ENCODE measurements at regions not wholly inside any gene's neighbourhood (a gene's known extent, or its start where the extent isn't known, plus 50 kb on each side); places are given as distances from the start of the nearest gene placed in this dataset.
"Not testable (repeated sequence)": the region's sequence is repeated elsewhere in the genome, so short reads cannot be mapped to it uniquely, and the experiment has no call there.

- H4K8ac ChIP-seq (ENCODE audit: low read depth, low read length); H3K56ac ChIP-seq (ENCODE audit: low read length): not testable (repeated sequence)
- WGBS (ENCODE audit: extremely low coverage, insufficient coverage, low lambda C conversion rate) = no CpG with 5 or more reads among the region's 5 CpGs
Observed at GRCh38 chr2:35436893-35437292, 918.7 kb upstream of the CRIM1 start.

GRCh38 chr2:35428548-35428947 lies 927.0 kb upstream of the CRIM1 start:
- no peak overlapping the region for H3K4me3 ChIP-seq (ENCODE audit: low read length)

More at GRCh38 chr2:35436893-35437292, 918.7 kb upstream of the CRIM1 start:
- H3K9ac ChIP-seq (ENCODE audit: low read length); H4K5ac ChIP-seq (ENCODE audit: low read length); H3K27ac ChIP-seq (ENCODE audit: low read depth, low read length); H3K4me2 ChIP-seq (ENCODE audit: low read length); H3K36me3 ChIP-seq (ENCODE audit: control insufficient read depth, insufficient read depth, low read length); H3K18ac ChIP-seq (ENCODE audit: low read length); H3K79me2 ChIP-seq (ENCODE audit: control insufficient read depth, insufficient read depth, low read length); H2BK120ac ChIP-seq (ENCODE audit: low read depth, low read length); H3K79me1 ChIP-seq (ENCODE audit: low read length); H3K4me1 ChIP-seq (ENCODE audit: control insufficient read depth, low read depth, low read length); H3K4me3 ChIP-seq (ENCODE audit: low read length); H3K23ac ChIP-seq (ENCODE audit: low read length); H3K27me3 ChIP-seq (ENCODE audit: insufficient read depth, low read length, poor library complexity); H3K4ac ChIP-seq (ENCODE audit: low read depth, low read length); H2BK15ac ChIP-seq (replicated peaks; ENCODE audit: low read depth); H2BK5ac ChIP-seq (ENCODE audit: low read length); H2AK5ac ChIP-seq (ENCODE audit: low read length): not testable (repeated sequence)
- DNase-seq = peak; percentile 72

GRCh38 chr2:35421485-35421884 lies 934.1 kb upstream of the CRIM1 start:
- Histone ChIP-seq H3K18ac (ENCODE audit: low read length) (no peak overlapping the region), H3K79me2 (ENCODE audit: control insufficient read depth, insufficient read depth, low read length) (no peaks in the 10 kb centered on the region), H4K5ac (ENCODE audit: low read length) (no peak overlapping the region), H2BK5ac (ENCODE audit: low read length) (no peak overlapping the region), H2BK120ac (ENCODE audit: low read depth, low read length) (no peak overlapping the region), H3K23ac (ENCODE audit: low read length) (no peak overlapping the region), H2AK5ac (ENCODE audit: low read length) (no peak overlapping the region), H3K56ac (ENCODE audit: low read length) (no peak overlapping the region), H3K27me3 (ENCODE audit: insufficient read depth, low read length, poor library complexity) (no peaks in the 10 kb centered on the region), H3K27ac (ENCODE audit: low read depth, low read length) (no peak overlapping the region), H4K8ac (ENCODE audit: low read depth, low read length) (no peak overlapping the region), H3K79me1 (ENCODE audit: low read length) (no peaks in the 10 kb centered on the region), H3K4ac (ENCODE audit: low read depth, low read length) (no peak overlapping the region), H3K4me3 (ENCODE audit: low read length) (no peak overlapping the region), H3K4me2 (ENCODE audit: low read length) (no peak overlapping the region), H3K4me1 (ENCODE audit: control insufficient read depth, low read depth, low read length) (no peaks in the 10 kb centered on the region), H3K36me3 (ENCODE audit: control insufficient read depth, insufficient read depth, low read length) (no peaks in the 10 kb centered on the region), H2BK15ac (replicated peaks; ENCODE audit: low read depth) (no peak overlapping the region), H3K9ac (ENCODE audit: low read length) (no peak overlapping the region)
- WGBS (ENCODE audit: extremely low coverage, insufficient coverage, low lambda C conversion rate) = no CpG with 5 or more reads among the region's 1 CpG
- DNase-seq = no peak

More at GRCh38 chr2:35428548-35428947, 927.0 kb upstream of the CRIM1 start:
- H3K79me2 ChIP-seq (ENCODE audit: control insufficient read depth, insufficient read depth, low read length) = no peaks in the 10 kb centered on the region
- H2BK5ac ChIP-seq (ENCODE audit: low read length) = no peak overlapping the region
- no peak overlapping the region for H4K8ac ChIP-seq (ENCODE audit: low read depth, low read length)
- no CpG with 5 or more reads among the region's 1 CpG for whole genome bisulfite sequencing (ENCODE audit: extremely low coverage, insufficient coverage, low lambda C conversion rate)
- no peak overlapping the region for H3K4ac ChIP-seq (ENCODE audit: low read depth, low read length)
- H3K9ac ChIP-seq (ENCODE audit: low read length) = no peak overlapping the region
- no peaks in the 10 kb centered on the region for H3K27me3 ChIP-seq (ENCODE audit: insufficient read depth, low read length, poor library complexity)
- H2AK5ac ChIP-seq (ENCODE audit: low read length) = no peak overlapping the region
- no peaks in the 10 kb centered on the region for H3K4me1 ChIP-seq (ENCODE audit: control insufficient read depth, low read depth, low read length)
- H3K36me3 ChIP-seq (ENCODE audit: control insufficient read depth, insufficient read depth, low read length) = no peaks in the 10 kb centered on the region
- no peaks in the 10 kb centered on the region for H3K79me1 ChIP-seq (ENCODE audit: low read length)
- peak; percentile 81 for DNase-seq
- H3K18ac ChIP-seq (ENCODE audit: low read length) = no peak overlapping the region
- H3K4me2 ChIP-seq (ENCODE audit: low read length) = no peak overlapping the region
- H3K23ac ChIP-seq (ENCODE audit: low read length) = no peak overlapping the region
- H4K5ac ChIP-seq (ENCODE audit: low read length) = no peak overlapping the region
- no peak overlapping the region for H2BK15ac ChIP-seq (replicated peaks; ENCODE audit: low read depth)
- no peak overlapping the region for H3K27ac ChIP-seq (ENCODE audit: low read depth, low read length)
- H2BK120ac ChIP-seq (ENCODE audit: low read depth, low read length) = no peak overlapping the region
- no peak overlapping the region for H3K56ac ChIP-seq (ENCODE audit: low read length)

- no peaks in the 10 kb centered on the region for H3K79me1 ChIP-seq (ENCODE audit: low read length)
- no peak overlapping the region for H3K4me2 ChIP-seq (ENCODE audit: low read length)
- no peak overlapping the region for H3K4ac ChIP-seq (ENCODE audit: low read depth, low read length)
- no peak overlapping the region for H4K8ac ChIP-seq (ENCODE audit: low read depth, low read length)
- H3K27ac ChIP-seq (ENCODE audit: low read depth, low read length) = no peak overlapping the region
- H3K56ac ChIP-seq (ENCODE audit: low read length) = no peak overlapping the region
- H3K18ac ChIP-seq (ENCODE audit: low read length) = no peak overlapping the region
- no peaks in the 10 kb centered on the region for H3K79me2 ChIP-seq (ENCODE audit: control insufficient read depth, insufficient read depth, low read length)
- no peak for DNase-seq
- H4K5ac ChIP-seq (ENCODE audit: low read length) = no peak overlapping the region
- no CpG with 5 or more reads among the region's 1 CpG for WGBS (ENCODE audit: extremely low coverage, insufficient coverage, low lambda C conversion rate)
- no peak overlapping the region for H2BK15ac ChIP-seq (replicated peaks; ENCODE audit: low read depth)
- no peak overlapping the region for H2AK5ac ChIP-seq (ENCODE audit: low read length)
- H3K27me3 ChIP-seq (ENCODE audit: insufficient read depth, low read length, poor library complexity) = no peaks in the 10 kb centered on the region
- H3K23ac ChIP-seq (ENCODE audit: low read length) = no peak overlapping the region
- no peaks in the 10 kb centered on the region for H3K4me1 ChIP-seq (ENCODE audit: control insufficient read depth, low read depth, low read length)
- no peak overlapping the region for H3K4me3 ChIP-seq (ENCODE audit: low read length)
- no peak overlapping the region for H2BK120ac ChIP-seq (ENCODE audit: low read depth, low read length)
- H2BK5ac ChIP-seq (ENCODE audit: low read length) = no peak overlapping the region
- no peaks in the 10 kb centered on the region for H3K36me3 ChIP-seq (ENCODE audit: control insufficient read depth, insufficient read depth, low read length)
- H3K9ac ChIP-seq (ENCODE audit: low read length) = no peak overlapping the region
Observed at GRCh38 chr2:35417293-35417692, 938.3 kb upstream of the CRIM1 start.

GRCh38 chr2:35416391-35417140 lies 939.0 kb upstream of the CRIM1 start:
- H3K27ac ChIP-seq (ENCODE audit: low read depth, low read length) = no peak overlapping the region
- no peak overlapping the region for H4K8ac ChIP-seq (ENCODE audit: low read depth, low read length)
- no peak overlapping the region for H3K4me2 ChIP-seq (ENCODE audit: low read length)
- H3K23ac ChIP-seq (ENCODE audit: low read length) = no peak overlapping the region
- no peak overlapping the region for H4K5ac ChIP-seq (ENCODE audit: low read length)
- H3K18ac ChIP-seq (ENCODE audit: low read length) = no peak overlapping the region
- H3K4me3 ChIP-seq (ENCODE audit: low read length) = no peak overlapping the region
- no peak overlapping the region for H3K56ac ChIP-seq (ENCODE audit: low read length)
- H3K9ac ChIP-seq (ENCODE audit: low read length) = no peak overlapping the region
- H2AK5ac ChIP-seq (ENCODE audit: low read length) = no peak overlapping the region
- H2BK5ac ChIP-seq (ENCODE audit: low read length) = no peak overlapping the region
- WGBS (ENCODE audit: extremely low coverage, insufficient coverage, low lambda C conversion rate) = no CpG with 5 or more reads among the region's 2 CpGs
- H2BK15ac ChIP-seq (replicated peaks; ENCODE audit: low read depth) = no peak overlapping the region
- no peak overlapping the region for H2BK120ac ChIP-seq (ENCODE audit: low read depth, low read length)
- DNase-seq = no peak
- H3K79me1 ChIP-seq (ENCODE audit: low read length) = no peaks in the 10 kb centered on the region
- H3K27me3 ChIP-seq (ENCODE audit: insufficient read depth, low read length, poor library complexity) = no peaks in the 10 kb centered on the region
- H3K4me1 ChIP-seq (ENCODE audit: control insufficient read depth, low read depth, low read length) = no peaks in the 10 kb centered on the region
- H3K4ac ChIP-seq (ENCODE audit: low read depth, low read length) = no peak overlapping the region
- no peaks in the 10 kb centered on the region for H3K79me2 ChIP-seq (ENCODE audit: control insufficient read depth, insufficient read depth, low read length)
- H3K36me3 ChIP-seq (ENCODE audit: control insufficient read depth, insufficient read depth, low read length) = no peaks in the 10 kb centered on the region

- WGBS (ENCODE audit: extremely low coverage, insufficient coverage, low lambda C conversion rate) = no CpG with 5 or more reads among the region's 4 CpGs
- Histone ChIP-seq H2BK5ac (ENCODE audit: low read length) (no peak overlapping the region), H2BK120ac (ENCODE audit: low read depth, low read length) (no peak overlapping the region), H3K79me1 (ENCODE audit: low read length) (no peaks in the 10 kb centered on the region), H3K4ac (ENCODE audit: low read depth, low read length) (no peak overlapping the region), H3K79me2 (ENCODE audit: control insufficient read depth, insufficient read depth, low read length) (no peaks in the 10 kb centered on the region), H3K4me3 (ENCODE audit: low read length) (no peak overlapping the region), H3K27ac (ENCODE audit: low read depth, low read length) (no peak overlapping the region), H2AK5ac (ENCODE audit: low read length) (no peak overlapping the region), H3K56ac (ENCODE audit: low read length) (no peak overlapping the region), H3K9ac (ENCODE audit: low read length) (no peak overlapping the region), H4K8ac (ENCODE audit: low read depth, low read length) (no peak overlapping the region), H3K27me3 (ENCODE audit: insufficient read depth, low read length, poor library complexity) (no peaks in the 10 kb centered on the region), H2BK15ac (replicated peaks; ENCODE audit: low read depth) (no peak overlapping the region), H3K4me2 (ENCODE audit: low read length) (no peak overlapping the region), H4K5ac (ENCODE audit: low read length) (no peak overlapping the region), H3K18ac (ENCODE audit: low read length) (no peak overlapping the region), H3K4me1 (ENCODE audit: control insufficient read depth, low read depth, low read length) (no peaks in the 10 kb centered on the region), H3K23ac (ENCODE audit: low read length) (no peak overlapping the region), H3K36me3 (ENCODE audit: control insufficient read depth, insufficient read depth, low read length) (no peaks in the 10 kb centered on the region)
- no peak for DNase-seq
Observed at GRCh38 chr2:35415942-35416341, 939.6 kb upstream of the CRIM1 start.
